HG02623 (cell line): ENCODE measurements at regions not wholly inside any gene's neighbourhood (a gene's known extent, or its start where the extent isn't known, plus 50 kb on each side); places are given as distances from the start of the nearest gene placed in this dataset.
"Not testable (repeated sequence)": the region's sequence is repeated elsewhere in the genome, so short reads cannot be mapped to it uniquely, and the experiment has no call there.

Experiments
- ATAC-seq: cut with Tn5 transposase; IDR thresholded peaks from one replicate; pipeline ENCODE4 v1.9.1; 2021; ENCODE audit warnings: moderate library complexity; ENCODE audit not compliant: unreplicated experiment

GRCh38 chr10:44118500-44118899 lies 266.4 kb downstream of the CXCL12 start:
- no peak for ATAC-seq

DNA sequence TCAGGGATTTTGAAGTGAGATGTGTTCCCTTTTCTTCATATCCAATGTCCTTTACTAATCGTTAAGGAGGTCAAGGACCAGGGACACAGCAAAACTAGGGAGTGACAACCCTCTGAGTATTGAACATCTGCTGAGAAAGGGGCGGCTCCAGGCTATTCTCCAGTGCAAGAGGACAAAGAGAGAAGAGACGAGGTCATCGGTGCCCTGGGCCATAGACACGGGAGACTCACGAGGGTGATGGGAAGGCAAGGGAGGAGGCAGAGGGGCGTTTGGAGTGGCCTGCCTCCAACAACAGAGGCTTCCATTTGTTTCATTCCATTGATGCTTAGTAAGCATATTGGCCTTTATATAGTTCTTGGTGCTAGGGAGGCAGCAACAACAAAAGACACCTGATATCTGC lies 268.4 kb downstream of the CXCL12 start:
- no peak for ATAC-seq

DNA sequence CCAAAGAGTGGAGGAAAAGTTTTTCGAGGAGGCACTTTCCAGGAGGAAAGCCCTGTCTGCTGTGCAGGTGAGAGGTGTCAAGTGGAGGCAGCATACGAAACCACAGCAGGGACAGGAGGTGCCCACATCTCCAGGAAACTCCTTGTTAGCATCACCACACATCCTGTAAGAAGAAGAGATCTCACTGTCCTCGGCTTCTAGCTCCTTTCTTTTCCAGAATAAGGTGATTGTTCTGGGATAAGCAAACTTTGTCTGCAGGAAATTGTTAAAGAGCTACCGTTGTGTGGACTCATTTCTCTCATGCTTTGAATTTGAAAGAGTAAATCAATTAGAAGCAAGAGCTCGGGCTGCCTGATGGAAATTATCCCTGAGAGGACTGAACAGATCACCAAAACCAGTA lies 269.4 kb downstream of the CXCL12 start:
- no peak for ATAC-seq

DNA sequence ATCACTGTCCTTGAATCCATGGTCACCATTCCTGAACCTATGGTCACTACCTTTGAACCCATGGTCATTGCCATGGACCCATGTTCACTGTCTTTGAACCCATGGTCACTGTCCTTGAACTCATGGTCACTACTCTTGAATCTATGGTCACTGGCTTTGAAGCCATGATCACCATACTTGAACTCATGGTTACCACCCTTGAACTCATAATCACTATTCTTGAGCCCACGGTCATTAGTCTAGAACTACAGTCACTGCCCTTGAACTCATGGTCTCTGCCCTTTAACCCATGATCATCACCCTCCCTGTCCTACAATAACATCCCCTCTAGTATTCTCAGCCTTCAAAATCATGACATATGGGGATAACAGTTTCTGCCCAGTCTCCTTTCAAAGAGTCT lies 270.5 kb downstream of the CXCL12 start:
- ATAC-seq: no peak

- not testable (repeated sequence) for ATAC-seq
Observed at GRCh38 chr10:44112280-44112679, 272.6 kb downstream of the CXCL12 start.

DNA sequence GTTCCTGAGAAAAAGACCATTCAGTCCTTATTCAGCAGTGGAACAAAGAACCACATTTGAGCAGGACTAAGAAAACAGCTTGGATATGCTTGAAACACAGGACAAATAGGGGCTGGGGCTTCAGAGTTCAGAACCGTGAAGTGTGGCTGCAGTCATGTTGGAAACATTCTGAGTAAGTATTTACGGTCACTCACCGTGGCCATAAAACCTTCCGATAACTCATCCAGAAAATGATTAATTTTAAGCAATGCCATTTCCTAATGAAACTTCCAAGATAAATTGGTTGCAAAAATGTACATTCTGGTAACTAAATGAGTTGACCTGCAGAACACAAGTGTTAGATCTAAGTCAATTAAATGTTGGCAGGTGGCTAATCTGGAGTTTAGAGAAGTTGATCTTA lies 279.2 kb downstream of the CXCL12 start:
- no peak for ATAC-seq

DNA sequence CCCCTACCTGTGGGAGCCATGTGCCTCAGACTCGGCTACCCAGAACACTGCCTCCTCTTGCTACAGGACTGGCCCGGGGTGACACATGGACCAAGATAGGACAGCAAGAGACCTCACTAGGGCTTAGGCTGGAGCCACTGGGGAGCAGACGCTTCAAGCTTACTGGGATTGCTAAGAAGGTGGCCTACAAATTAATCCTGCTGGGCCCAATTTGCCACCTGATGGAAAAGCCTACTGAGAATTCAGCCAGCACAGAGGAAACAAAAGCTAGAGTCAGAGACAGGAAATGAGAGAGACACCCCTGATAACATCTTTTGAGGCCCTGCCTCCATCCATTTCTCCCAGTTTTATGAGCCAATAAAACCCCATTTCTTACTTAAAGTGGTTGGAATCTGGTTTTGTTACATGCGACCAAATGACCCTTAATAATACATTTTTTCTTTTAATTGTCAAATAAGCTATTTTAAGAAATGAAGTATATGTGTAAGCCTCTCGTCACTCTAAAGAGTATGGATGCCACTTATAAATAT lies 282.1 kb downstream of the CXCL12 start:
- ATAC-seq: no peak

DNA sequence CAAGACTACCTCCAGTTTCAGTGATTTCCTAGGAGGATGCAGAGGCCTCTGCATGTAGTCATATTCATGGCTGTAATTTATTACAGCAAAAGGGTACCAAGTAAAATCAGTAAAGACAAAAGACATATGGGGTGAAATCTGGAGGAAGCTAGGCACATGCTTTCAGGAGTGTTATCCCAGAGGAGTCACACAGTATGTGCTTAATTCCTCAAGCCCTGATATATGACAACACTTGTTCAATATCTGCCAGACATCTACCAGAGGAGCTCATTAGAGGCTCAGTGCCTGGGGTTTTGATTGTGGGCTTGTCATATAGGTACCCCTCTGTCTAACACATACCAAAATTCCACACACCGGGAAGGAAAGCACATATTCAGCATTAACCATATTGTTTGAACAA lies 283.8 kb downstream of the CXCL12 start:
- ATAC-seq: no peak

GRCh38 chr10:44099511-44099910 lies 285.4 kb downstream of the CXCL12 start:
- no peak for ATAC-seq

- not testable (repeated sequence) for ATAC-seq
Observed at GRCh38 chr10:44096217-44096616, 288.7 kb downstream of the CXCL12 start.

GRCh38 chr10:44089671-44090070 lies 295.2 kb downstream of the CXCL12 start:
- ATAC-seq: no peak

GRCh38 chr10:44087403-44087802 lies 297.5 kb downstream of the CXCL12 start:
- no peak for ATAC-seq

DNA sequence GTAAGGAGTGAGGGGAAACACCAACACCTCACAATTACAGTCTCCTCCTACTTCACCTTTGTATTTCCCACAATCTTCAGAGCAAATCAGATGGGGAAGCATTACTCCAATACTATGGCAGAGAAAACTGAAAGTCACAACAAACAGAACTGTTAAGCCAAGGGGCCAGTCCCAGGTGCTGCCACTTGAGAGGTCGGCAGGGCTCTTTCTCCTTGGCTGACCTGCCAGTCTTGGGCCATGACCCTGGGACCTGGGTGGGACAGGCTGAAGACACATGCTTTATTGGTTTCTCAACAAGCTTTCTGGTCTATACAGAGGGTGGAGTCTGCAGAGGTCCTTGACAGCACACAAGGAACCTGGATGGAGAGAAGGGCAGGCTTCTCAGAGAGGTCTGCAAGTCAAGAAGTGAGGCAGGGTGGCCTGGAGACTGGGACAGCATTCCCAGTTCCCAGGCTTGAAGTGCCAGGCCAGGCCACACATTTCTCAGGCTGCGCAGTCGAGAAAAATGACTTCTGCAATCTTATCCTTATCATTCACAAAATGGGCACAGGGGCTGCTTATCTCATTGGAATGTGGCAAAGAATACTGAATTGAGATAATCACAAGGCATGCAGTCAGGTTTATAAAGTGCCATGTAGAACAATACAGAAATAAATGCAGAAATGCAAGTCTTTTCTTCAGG lies 301.0 kb downstream of the CXCL12 start:
- ATAC-seq: no peak

DNA sequence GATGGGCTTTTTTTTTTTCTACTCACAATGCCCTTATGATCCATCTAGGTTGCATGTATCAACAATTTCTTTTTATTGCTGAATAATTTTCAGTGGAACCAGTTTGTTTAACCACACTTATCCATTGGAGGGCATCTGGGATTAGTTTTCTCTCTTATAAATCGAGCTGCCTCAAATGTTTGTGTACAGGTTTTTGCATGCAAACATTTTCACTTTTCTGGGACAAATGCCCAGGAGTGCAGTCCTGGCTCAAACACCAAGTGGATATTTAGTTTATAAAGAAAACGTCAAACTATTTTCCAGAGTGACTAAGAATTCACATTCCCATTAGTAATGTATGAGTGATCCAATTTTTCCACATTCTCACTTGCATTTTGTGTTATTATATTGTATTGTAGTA lies 313.4 kb downstream of the CXCL12 start:
- no peak for ATAC-seq

GRCh38 chr10:44070282-44070681 lies 314.6 kb downstream of the CXCL12 start:
- no peak for ATAC-seq

- no peak for ATAC-seq
Observed at GRCh38 chr10:44069573-44069972, 315.3 kb downstream of the CXCL12 start.

DNA sequence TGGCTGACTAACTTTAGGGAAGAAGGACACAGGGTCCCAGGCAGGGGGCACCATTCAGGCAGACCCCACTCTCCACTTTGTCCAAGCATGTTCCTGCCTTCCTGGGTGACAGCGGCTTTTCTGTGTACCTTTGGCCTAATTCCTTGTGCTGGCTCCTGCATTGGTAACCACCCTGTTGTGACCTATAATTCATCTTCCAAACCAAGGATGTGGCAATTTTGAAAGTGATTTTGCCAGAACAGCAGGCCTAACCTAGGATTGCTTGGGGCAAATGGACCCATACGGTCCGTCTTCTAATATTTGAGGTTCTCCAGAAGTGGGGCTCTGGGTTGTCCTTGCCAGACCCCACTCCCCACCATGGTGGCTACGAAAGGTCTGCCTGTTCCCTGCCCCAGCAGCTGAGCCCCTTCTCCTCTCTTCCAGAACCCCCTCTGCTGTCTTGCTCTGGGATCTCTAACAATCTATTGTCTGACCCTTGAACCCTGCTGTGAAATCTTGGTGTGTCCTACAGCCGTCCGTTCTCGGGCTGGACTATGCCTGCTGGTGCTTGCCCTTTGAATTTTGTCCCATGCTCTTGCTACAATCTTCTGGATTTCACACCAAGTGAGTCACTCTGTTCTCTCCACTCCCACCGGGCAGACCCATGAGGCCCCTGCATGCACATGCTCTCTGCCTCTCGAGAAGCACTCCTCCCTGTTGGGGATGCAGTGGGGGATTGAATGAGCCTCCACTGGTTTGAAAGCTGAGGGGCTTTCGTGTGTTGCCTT lies 316.0 kb downstream of the CXCL12 start:
- ATAC-seq: no peak

DNA sequence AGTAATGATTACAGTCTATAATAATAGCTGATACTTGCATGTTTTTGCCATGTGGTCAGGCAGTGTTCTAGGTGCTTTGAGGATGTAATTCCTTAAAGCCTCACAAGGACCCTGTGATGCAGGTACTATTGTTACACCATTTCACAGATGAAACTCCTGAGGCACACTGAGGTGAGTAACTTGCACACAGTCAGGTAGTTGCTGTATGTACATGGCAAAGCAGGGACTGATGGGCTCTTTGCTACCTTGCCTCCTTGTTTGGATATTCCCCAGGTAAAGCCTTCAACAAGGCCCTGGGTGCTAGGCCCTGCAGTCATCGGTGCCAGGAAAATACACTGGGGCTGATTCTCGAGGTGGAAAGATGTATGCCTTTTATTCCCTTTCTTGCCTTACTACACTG lies 317.5 kb downstream of the CXCL12 start:
- no peak for ATAC-seq

GRCh38 chr10:44066527-44067255 lies 318.2 kb downstream of the CXCL12 start:
- ATAC-seq: no peak

DNA sequence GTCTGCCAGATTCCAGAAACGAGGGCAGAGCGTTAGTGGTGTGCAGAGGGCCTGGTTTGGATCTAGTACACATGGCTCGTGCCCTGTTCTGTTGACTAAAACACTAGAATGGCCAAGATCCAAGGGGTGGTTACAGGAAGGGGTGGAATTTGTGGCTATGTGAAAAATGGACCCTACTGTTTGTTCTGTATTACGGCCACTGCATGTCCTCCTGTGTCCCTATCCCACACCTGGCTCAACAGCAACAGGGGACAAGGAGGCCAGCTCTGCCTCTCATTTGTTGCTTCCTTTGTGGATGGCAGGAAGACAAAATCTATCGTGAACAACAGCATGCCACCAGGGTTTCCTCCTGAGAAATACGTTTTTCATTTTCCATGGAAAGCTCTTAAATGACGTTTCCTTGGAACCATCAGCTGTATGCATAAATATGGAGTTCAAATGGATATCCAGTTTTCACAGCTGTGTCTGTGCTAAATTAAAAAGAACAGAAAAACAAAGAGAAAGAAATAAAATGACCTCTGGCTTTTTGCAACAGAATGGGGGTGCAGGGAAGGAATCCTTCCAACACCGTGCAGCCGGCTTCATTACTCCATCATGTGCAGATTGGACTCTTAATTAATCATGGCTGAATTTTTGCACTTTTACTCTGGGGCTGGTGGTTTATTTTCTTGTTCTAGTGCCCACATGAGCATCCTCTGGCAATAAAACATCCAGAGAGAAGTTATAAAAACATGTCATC lies 318.9 kb downstream of the CXCL12 start:
- no peak for ATAC-seq
